Duodenal mucosa (tissue), 2 donors: ENCODE measurements at regions not wholly inside any gene's neighbourhood (a gene's known extent, or its start where the extent isn't known, plus 50 kb on each side); places are given as distances from the start of the nearest gene placed in this dataset.
"Not testable (repeated sequence)": the region's sequence is repeated elsewhere in the genome, so short reads cannot be mapped to it uniquely, and the experiment has no call there.

Experiments used
- H3K27ac ChIP-seq: one replicate; pipeline ENCODE4 v1.7.0; 2013; ENCODE audit warnings: low read depth, low read length
- H3K27me3 ChIP-seq, 2 donors: one replicate each; pipeline ENCODE4 v1.7.0; 2013; ENCODE audit warnings: low read length in 2 of 2, control low read depth in 1 of 2; ENCODE audit not compliant: insufficient read depth in 2 of 2, control insufficient read depth in 1 of 2
- H3K36me3 ChIP-seq, 2 donors: one replicate each; pipeline ENCODE4 v1.7.0; 2013; ENCODE audit warnings: low read length in 2 of 2, control low read depth in 1 of 2; ENCODE audit not compliant: insufficient read depth in 2 of 2, control insufficient read depth in 1 of 2
- H3K4me1 ChIP-seq, 2 donors: one replicate each; pipeline ENCODE4 v1.7.0; 2013; ENCODE audit warnings: low read length in 2 of 2, control low read depth in 1 of 2; ENCODE audit not compliant: insufficient read depth in 2 of 2, control insufficient read depth in 1 of 2
- H3K4me3 ChIP-seq, 2 donors: one replicate each; pipeline ENCODE4 v1.7.0; 2013; ENCODE audit warnings: low read length in 2 of 2, low read depth in 1 of 2
- H3K9ac ChIP-seq, 2 donors: one replicate each; pipeline ENCODE4 v1.7.0; 2013; ENCODE audit warnings: low read length in 2 of 2, low read depth in 1 of 2
- H3K9me3 ChIP-seq, 2 donors: one replicate each; pipeline ENCODE4 v1.7.0; 2013; ENCODE audit warnings: low read length in 2 of 2, control low read depth in 1 of 2; ENCODE audit not compliant: control insufficient read depth in 1 of 2

GRCh38 chr1:98143403-98143802 is 222.6 kb upstream of the DPYD start:
- Histone ChIP-seq H3K9me3 (no peaks in the 10 kb centered on the region), H3K9ac (no peak overlapping the region), H3K27ac (no peak overlapping the region), H3K27me3 (no peaks in the 10 kb centered on the region), H3K4me1 (no peaks in the 10 kb centered on the region), H3K36me3 (no peaks in the 10 kb centered on the region), H3K4me3 (no peak overlapping the region)

GRCh38 chr1:98133131-98133530 is 212.3 kb upstream of the DPYD start:
- no peaks in the 10 kb centered on the region for H3K27me3 ChIP-seq
- H3K4me1 ChIP-seq, result no peaks in the 10 kb centered on the region
- no peak overlapping the region for H3K9ac ChIP-seq
- H3K9me3 ChIP-seq, result no peaks in the 10 kb centered on the region
- H3K4me3 ChIP-seq, result no peak overlapping the region
- no peaks in the 10 kb centered on the region for H3K36me3 ChIP-seq
- H3K27ac ChIP-seq, result no peak overlapping the region

- no peaks in the 10 kb centered on the region for H3K4me1 ChIP-seq
- H3K4me3 ChIP-seq, result no peak overlapping the region
- no peaks in the 10 kb centered on the region for H3K27me3 ChIP-seq
- H3K9ac ChIP-seq, result no peak overlapping the region
- no peaks in the 10 kb centered on the region for H3K36me3 ChIP-seq
- no peaks in the 10 kb centered on the region for H3K9me3 ChIP-seq
- no peak overlapping the region for H3K27ac ChIP-seq
Observed at GRCh38 chr1:98130408-98130807, 209.6 kb upstream of the DPYD start.

- H3K4me3 ChIP-seq, result no peak overlapping the region
- no peaks in the 10 kb centered on the region for H3K27me3 ChIP-seq
- no peak overlapping the region for H3K27ac ChIP-seq
- no peak overlapping the region for H3K9ac ChIP-seq
- H3K36me3 ChIP-seq, result no peaks in the 10 kb centered on the region
- H3K9me3 ChIP-seq, result no peaks in the 10 kb centered on the region
- H3K4me1 ChIP-seq, result no peaks in the 10 kb centered on the region
Observed at GRCh38 chr1:98129491-98129890, 208.7 kb upstream of the DPYD start.

GRCh38 chr1:98126740-98127139 is 205.9 kb upstream of the DPYD start:
- H3K4me1 ChIP-seq, result no peaks in the 10 kb centered on the region
- no peaks in the 10 kb centered on the region for H3K9me3 ChIP-seq
- H3K27ac ChIP-seq, result no peak overlapping the region
- H3K36me3 ChIP-seq, result no peaks in the 10 kb centered on the region
- H3K4me3 ChIP-seq, result no peak overlapping the region
- H3K9ac ChIP-seq, result no peak overlapping the region
- H3K27me3 ChIP-seq, result no peaks in the 10 kb centered on the region

GRCh38 chr1:98121646-98122045 is 200.8 kb upstream of the DPYD start:
- H3K9me3 ChIP-seq, result no peaks in the 10 kb centered on the region
- no peak overlapping the region for H3K27ac ChIP-seq
- H3K36me3 ChIP-seq, result no peaks in the 10 kb centered on the region
- no peak overlapping the region for H3K9ac ChIP-seq
- no peaks in the 10 kb centered on the region for H3K27me3 ChIP-seq
- H3K4me1 ChIP-seq, result no peaks in the 10 kb centered on the region
- H3K4me3 ChIP-seq, result no peak overlapping the region

GRCh38 chr1:98119796-98120195 is 199.0 kb upstream of the DPYD start:
- Histone ChIP-seq H3K27ac (no peak overlapping the region), H3K9me3 (no peaks in the 10 kb centered on the region), H3K36me3 (no peaks in the 10 kb centered on the region), H3K4me1 (no peaks in the 10 kb centered on the region), H3K27me3 (no peaks in the 10 kb centered on the region), H3K9ac (no peak overlapping the region), H3K4me3 (no peak overlapping the region)

- Histone ChIP-seq H3K4me1 (no peaks in the 10 kb centered on the region), H3K9ac (no peak overlapping the region), H3K27ac (no peak overlapping the region), H3K36me3 (no peaks in the 10 kb centered on the region), H3K4me3 (no peak overlapping the region), H3K9me3 (no peaks in the 10 kb centered on the region), H3K27me3 (no peaks in the 10 kb centered on the region)
Observed at GRCh38 chr1:98113811-98114210, 193.0 kb upstream of the DPYD start.

GRCh38 chr1:98112626-98113025 is 191.8 kb upstream of the DPYD start:
- no peaks in the 10 kb centered on the region for H3K36me3 ChIP-seq
- peaks cover 4 to 6% of the 10 kb centered on the region in 2 donors for H3K9me3 ChIP-seq
- no peak overlapping the region for H3K4me3 ChIP-seq
- no peak overlapping the region for H3K9ac ChIP-seq
- no peaks in the 10 kb centered on the region for H3K27me3 ChIP-seq
- no peaks in the 10 kb centered on the region for H3K4me1 ChIP-seq
- H3K27ac ChIP-seq, result no peak overlapping the region

- H3K4me3 ChIP-seq, result no peak overlapping the region
- H3K36me3 ChIP-seq, result no peaks in the 10 kb centered on the region
- H3K27ac ChIP-seq, result no peak overlapping the region
- H3K4me1 ChIP-seq, result peaks cover 0 to under 1% of the 10 kb centered on the region in 2 donors
- no peak overlapping the region for H3K9ac ChIP-seq
- H3K9me3 ChIP-seq, result peaks cover 11% of the 10 kb centered on the region in 2 donors
- no peaks in the 10 kb centered on the region for H3K27me3 ChIP-seq
Observed at GRCh38 chr1:98110674-98111073, 189.8 kb upstream of the DPYD start.

- not testable (repeated sequence) for H3K27me3 ChIP-seq, H3K36me3 ChIP-seq, H3K9ac ChIP-seq, H3K4me3 ChIP-seq, H3K27ac ChIP-seq
- Histone ChIP-seq H3K4me1 (peaks cover 0 to 20% of the 10 kb centered on the region in 2 donors), H3K9me3 (peaks cover 11% of the 10 kb centered on the region in 2 donors)
Observed at GRCh38 chr1:98108378-98108777, 187.5 kb upstream of the DPYD start.
